HL-60 (cell line): ENCODE measurements at regions not wholly inside any gene's neighbourhood (a gene's known extent, or its start where the extent isn't known, plus 50 kb on each side); places are given as distances from the start of the nearest gene placed in this dataset.
A peak's percentile ranks its signal among the peaks of the same experiment; 100 is the strongest.
"Not testable (repeated sequence)": the region's sequence is repeated elsewhere in the genome, so short reads cannot be mapped to it uniquely, and the experiment has no call there.

Source experiments
- DNase-seq, 2 experiments: peaks; one replicate each; pipeline ENCODE4 v3.0.0-alpha.2; 2010 to 2020; ENCODE audit warnings: low read depth in 1 of 2, low spot score in 1 of 2
- H3K27ac ChIP-seq: fragments of 250-450 bp; sonication (Bioruptor Pico); replicated peaks from 2 replicates; pipeline ENCODE4 v1.5.1; 2020; ENCODE audit warnings: mild to moderate bottlenecking, moderate library complexity
- H3K27me3 ChIP-seq: fragments of 250-450 bp; sonication (Bioruptor Pico); 2 replicates; pipeline ENCODE4 v1.5.1; 2021; ENCODE audit warnings: mild to moderate bottlenecking, moderate library complexity; ENCODE audit not compliant: insufficient read depth, poor library complexity, severe bottlenecking
- H3K4me3 ChIP-seq: replicated peaks from 2 replicates; pipeline ENCODE4 v1.5.1; 2011; ENCODE audit warnings: mild to moderate bottlenecking, control low read depth, low read length; ENCODE audit not compliant: insufficient read depth
- GABPA ChIP-seq: IDR thresholded peaks from 2 replicates; pipeline ENCODE4 v1.6.1; 2012; ENCODE audit warnings: low read depth
- POLR2AphosphoS5 ChIP-seq: IDR thresholded peaks from 2 replicates; pipeline ENCODE4 v1.6.1; 2012; ENCODE audit warnings: low read depth
- REST ChIP-seq: IDR thresholded peaks from 2 replicates; pipeline ENCODE4 v1.6.1; 2012; ENCODE audit warnings: low read depth; ENCODE audit not compliant: insufficient replicate concordance
- SPI1 ChIP-seq: IDR thresholded peaks from 2 replicates; pipeline ENCODE4 v1.6.1; 2012; ENCODE audit warnings: low read depth, mild to moderate bottlenecking, borderline replicate concordance
- TF ChIP-seq, protein P1 (sequence below): IDR thresholded peaks from one replicate; pipeline ENCODE4 v1.5.1; 2011; ENCODE audit warnings: low read length, control low read depth, inconsistent platforms; ENCODE audit not compliant: insufficient read depth

DNA sequence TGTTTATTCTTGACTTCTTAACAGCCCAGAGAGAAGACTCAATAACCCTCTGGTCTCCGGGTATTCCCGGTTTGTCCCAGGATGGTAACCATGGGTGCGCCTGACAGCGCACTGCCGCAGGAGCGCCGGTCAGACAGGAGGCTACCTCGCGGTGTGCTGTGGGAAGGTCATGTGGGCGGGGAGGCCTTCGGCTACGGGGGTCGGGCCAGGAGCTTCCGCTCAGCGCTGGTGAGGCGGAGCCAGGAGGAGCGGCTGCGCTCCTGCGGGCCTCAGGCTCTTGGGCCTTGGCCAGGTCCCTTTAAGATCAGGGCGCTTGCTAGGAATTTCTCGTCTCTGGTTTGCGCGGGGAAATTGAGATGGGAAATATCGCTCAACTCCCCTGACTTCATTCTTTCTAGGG lies 182.3 kb upstream of the NDN start:
- H3K4me3 ChIP-seq: no peak overlapping the region
- no peak overlapping the region for H3K27ac ChIP-seq
- H3K27me3 ChIP-seq: peaks cover 13% of the 10 kb centered on the region
- TF ChIP-seq REST (no peak), POLR2AphosphoS5 (no peak), SPI1 (no peak)
- TF ChIP-seq, protein P1, sequence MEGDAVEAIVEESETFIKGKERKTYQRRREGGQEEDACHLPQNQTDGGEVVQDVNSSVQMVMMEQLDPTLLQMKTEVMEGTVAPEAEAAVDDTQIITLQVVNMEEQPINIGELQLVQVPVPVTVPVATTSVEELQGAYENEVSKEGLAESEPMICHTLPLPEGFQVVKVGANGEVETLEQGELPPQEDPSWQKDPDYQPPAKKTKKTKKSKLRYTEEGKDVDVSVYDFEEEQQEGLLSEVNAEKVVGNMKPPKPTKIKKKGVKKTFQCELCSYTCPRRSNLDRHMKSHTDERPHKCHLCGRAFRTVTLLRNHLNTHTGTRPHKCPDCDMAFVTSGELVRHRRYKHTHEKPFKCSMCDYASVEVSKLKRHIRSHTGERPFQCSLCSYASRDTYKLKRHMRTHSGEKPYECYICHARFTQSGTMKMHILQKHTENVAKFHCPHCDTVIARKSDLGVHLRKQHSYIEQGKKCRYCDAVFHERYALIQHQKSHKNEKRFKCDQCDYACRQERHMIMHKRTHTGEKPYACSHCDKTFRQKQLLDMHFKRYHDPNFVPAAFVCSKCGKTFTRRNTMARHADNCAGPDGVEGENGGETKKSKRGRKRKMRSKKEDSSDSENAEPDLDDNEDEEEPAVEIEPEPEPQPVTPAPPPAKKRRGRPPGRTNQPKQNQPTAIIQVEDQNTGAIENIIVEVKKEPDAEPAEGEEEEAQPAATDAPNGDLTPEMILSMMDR: no peak
- no peak for DNase-seq

- peaks cover 13% of the 10 kb centered on the region for H3K27me3 ChIP-seq
- not testable (repeated sequence) for H3K27ac ChIP-seq, DNase-seq, H3K4me3 ChIP-seq
Observed at GRCh38 chr15:23873613-23874012, 186.5 kb upstream of the NDN start.

- H3K27ac ChIP-seq: no peak overlapping the region
- TF ChIP-seq, protein P1: no peak
- TF ChIP-seq REST: no peak
- TF ChIP-seq GABPA: no peak
- no peak for TF ChIP-seq POLR2AphosphoS5
- TF ChIP-seq SPI1: no peak
- H3K4me3 ChIP-seq: no peak overlapping the region
- peak in 1 of 2 experiments; percentile 27 for DNase-seq
- H3K27me3 ChIP-seq: no peaks in the 10 kb centered on the region
Observed at GRCh38 chr15:23877502-23878412, 190.7 kb upstream of the NDN start.

DNA sequence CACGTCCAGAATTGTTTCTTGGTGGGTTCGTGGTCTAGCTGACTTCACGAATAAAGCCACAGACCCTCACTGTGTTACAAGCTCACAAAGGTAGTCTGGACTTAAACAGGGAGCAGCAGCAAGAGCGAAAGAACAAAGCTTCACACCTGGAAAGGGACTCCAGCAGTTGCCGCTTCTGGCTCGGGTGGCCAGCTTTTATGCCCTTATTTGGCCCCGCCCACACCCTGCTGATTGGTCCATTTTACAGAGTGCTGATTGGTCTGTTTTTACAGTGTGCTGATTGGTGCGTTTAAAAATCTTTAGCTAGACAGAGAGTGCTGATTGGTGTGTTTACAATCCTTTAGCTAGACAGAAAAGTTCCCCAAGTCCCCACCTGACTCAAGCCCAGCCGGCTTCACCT lies 194.2 kb upstream of the NDN start:
- Histone ChIP-seq H3K27me3 (no peaks in the 10 kb centered on the region), H3K27ac (no peak overlapping the region), H3K4me3 (no peak overlapping the region)
- TF ChIP-seq SPI1 (no peak), POLR2AphosphoS5 (no peak), GABPA (no peak), REST (no peak)
- TF ChIP-seq, protein P1: no peak
- DNase-seq: no peak
